Peyer's patch (tissue), 4 donors: ENCODE measurements at regions not wholly inside any gene's neighbourhood (a gene's known extent, or its start where the extent isn't known, plus 50 kb on each side); places are given as distances from the start of the nearest gene placed in this dataset.

ENCODE experiments used
- POLR2A ChIP-seq, 2 donors: fragments of 450-650 bp; IDR thresholded peaks; one replicate each; pipeline ENCODE4 v1.5.1; 2017; ENCODE audit warnings: antibody characterized with exemption in 2 of 2, mild to moderate bottlenecking in 2 of 2, moderate library complexity in 2 of 2
- TF ChIP-seq, protein P1 (sequence below), 6 experiments: fragments of 450-650 bp in 4 of 6; fragments of 200-600 bp in 2 of 6; sonication (generic) in 1 of 6; IDR thresholded peaks; one replicate each; pipeline ENCODE4 v1.5.1; 2017 to 2019; ENCODE audit warnings: antibody characterized with exemption in 6 of 6, mild to moderate bottlenecking in 3 of 6, moderate library complexity in 1 of 6

DNA sequence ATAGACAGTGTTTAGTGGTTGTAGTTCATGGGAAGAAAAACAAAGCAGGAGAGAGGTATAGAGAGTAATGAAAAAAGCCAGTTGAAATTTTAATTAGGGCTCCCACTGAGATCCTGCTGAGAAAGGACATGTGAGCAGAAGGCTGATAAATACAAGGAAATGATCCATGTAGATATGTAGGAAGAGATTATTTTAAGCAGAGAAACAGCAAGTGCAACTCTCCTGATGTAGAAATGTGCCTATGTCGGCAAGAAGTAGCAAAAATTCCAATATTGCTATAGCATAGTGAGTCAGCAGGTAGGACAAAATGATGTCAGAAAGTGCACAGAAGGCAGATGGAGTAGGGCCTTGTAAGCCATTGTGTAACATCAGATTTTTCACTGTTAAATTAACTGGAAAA, 1027.3 kb downstream of the PCDH18 start:
- TF ChIP-seq POLR2A (IDR thresholded peaks at IDR 0.05) = no peak
- TF ChIP-seq, protein P1, sequence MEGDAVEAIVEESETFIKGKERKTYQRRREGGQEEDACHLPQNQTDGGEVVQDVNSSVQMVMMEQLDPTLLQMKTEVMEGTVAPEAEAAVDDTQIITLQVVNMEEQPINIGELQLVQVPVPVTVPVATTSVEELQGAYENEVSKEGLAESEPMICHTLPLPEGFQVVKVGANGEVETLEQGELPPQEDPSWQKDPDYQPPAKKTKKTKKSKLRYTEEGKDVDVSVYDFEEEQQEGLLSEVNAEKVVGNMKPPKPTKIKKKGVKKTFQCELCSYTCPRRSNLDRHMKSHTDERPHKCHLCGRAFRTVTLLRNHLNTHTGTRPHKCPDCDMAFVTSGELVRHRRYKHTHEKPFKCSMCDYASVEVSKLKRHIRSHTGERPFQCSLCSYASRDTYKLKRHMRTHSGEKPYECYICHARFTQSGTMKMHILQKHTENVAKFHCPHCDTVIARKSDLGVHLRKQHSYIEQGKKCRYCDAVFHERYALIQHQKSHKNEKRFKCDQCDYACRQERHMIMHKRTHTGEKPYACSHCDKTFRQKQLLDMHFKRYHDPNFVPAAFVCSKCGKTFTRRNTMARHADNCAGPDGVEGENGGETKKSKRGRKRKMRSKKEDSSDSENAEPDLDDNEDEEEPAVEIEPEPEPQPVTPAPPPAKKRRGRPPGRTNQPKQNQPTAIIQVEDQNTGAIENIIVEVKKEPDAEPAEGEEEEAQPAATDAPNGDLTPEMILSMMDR (IDR thresholded peaks at IDR 0.05) = no peak
